Psoas muscle (tissue), 7 donors: ENCODE measurements at regions not wholly inside any gene's neighbourhood (a gene's known extent, or its start where the extent isn't known, plus 50 kb on each side); places are given as distances from the start of the nearest gene placed in this dataset.

ENCODE experiments used
- ATAC-seq, 4 donors: fragments of 200-7000 bp; cut with Tn5 transposase; one replicate each; pipeline ENCODE4 v1.9.1; 2020; ENCODE audit warnings: moderate library complexity in 3 of 4, mild to moderate bottlenecking in 2 of 4
- DNase-seq, 2 donors: peaks; one replicate each; pipeline ENCODE4 v3.0.0-alpha.2; 2020
- H3K27ac ChIP-seq: fragments of 200-600 bp; one replicate; pipeline ENCODE4 v1.8.0; 2022
- H3K27me3 ChIP-seq, 3 donors: fragments of 200-600 bp in 1 of 3; one replicate each; pipeline versions ENCODE4 v1.6.1 to v1.8.0; 2013 to 2022; ENCODE audit warnings: low read length in 2 of 3, mild to moderate bottlenecking in 2 of 3, moderate library complexity in 1 of 3; ENCODE audit not compliant: insufficient read depth in 3 of 3
- H3K36me3 ChIP-seq, 2 donors: fragments of 200-600 bp in 1 of 2; one replicate each; pipeline versions ENCODE4 v1.6.1 to v1.8.0; 2013 to 2022; ENCODE audit warnings: low read depth in 1 of 2, mild to moderate bottlenecking in 1 of 2, moderate library complexity in 1 of 2; ENCODE audit not compliant: insufficient read depth in 1 of 2
- H3K4me1 ChIP-seq: fragments of 200-600 bp; one replicate; pipeline ENCODE4 v1.8.0; 2022
- H3K4me3 ChIP-seq: fragments of 200-600 bp; one replicate; pipeline ENCODE4 v1.8.0; 2022; ENCODE audit warnings: mild to moderate bottlenecking
- H3K9me3 ChIP-seq: fragments of 200-600 bp; one replicate; pipeline ENCODE4 v1.8.0; 2022
- CTCF ChIP-seq: fragments of 200-600 bp; IDR thresholded peaks from one replicate; pipeline ENCODE4 v1.8.0; 2022; ENCODE audit warnings: antibody characterized with exemption
- WGBS, 3 donors: extraction: QIAGEN DNeasy Blood & Tissue Kit; methylation state at CpG; one replicate each; pipeline versions ENCODE4 v1.1.6 to v1.1.7; 2013; 5-methylcytosine and 5-hydroxymethylcytosine counted together
- intact Hi-C, 2 donors: fragments of 100-400 bp; cut with DNase I; formaldehyde crosslinking; loops; one replicate each; pipeline versions ENCODE4 v1.11.0 to v1.14.2; 2022
- donor health status: healthy with polysubstance abuse.
- donor health status: DM: no; HTN: no; CAD: no; lungs with moderate emphysema.
- donor health status: Bipolar disorder and iron deficiency.
- donor health status: healthy.
- donor health status: DM: yes; HTN: yes; CAD: no.
- donor health status: DM: no; HTN: no; CAD: no.
- donor health status: DM: yes; HTN: yes; CAD: no.

- Histone ChIP-seq H3K4me3 (no peak overlapping the region), H3K36me3 (no peaks in the 10 kb centered on the region), H3K27ac (no peak overlapping the region), H3K4me1 (no peaks in the 10 kb centered on the region), H3K9me3 (no peaks in the 10 kb centered on the region), H3K27me3 (peaks cover 0 to 2% (median 0%) of the 10 kb centered on the region in 3 donors)
- ATAC-seq (no peak), DNase-seq (no peak)
- intact Hi-C loops: no loop called here
- WGBS, 3 donors: 88 to 89% (median 89%) methylated on average over 1 of the region's 1 CpG
- no peak for TF ChIP-seq CTCF
Observed at GRCh38 chr18:51559902-51560287, 362.4 kb upstream of the MEX3C start.

DNA sequence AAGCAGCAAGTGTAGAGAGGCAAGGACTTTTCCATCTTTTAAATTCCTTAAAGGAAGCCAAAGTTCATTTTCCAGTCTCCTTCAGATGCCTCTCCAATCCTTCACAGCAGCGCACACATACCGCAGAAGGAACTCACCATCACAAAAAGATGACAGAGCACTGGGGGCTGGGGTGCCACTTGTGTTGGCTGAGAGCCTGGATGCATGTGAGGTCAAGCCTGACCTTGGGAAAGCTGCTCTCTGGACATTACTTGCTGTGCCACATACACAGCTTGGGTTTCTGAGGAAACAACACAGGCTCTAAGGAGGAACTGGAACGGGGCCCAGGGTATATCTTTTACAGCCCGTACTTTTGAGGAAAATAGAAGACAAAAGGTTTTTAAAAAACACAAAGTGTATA is 364.3 kb upstream of the MEX3C start:
- no peak for ATAC-seq
- Histone ChIP-seq H3K4me3 (no peak overlapping the region), H3K27ac (no peak overlapping the region), H3K9me3 (no peaks in the 10 kb centered on the region), H3K4me1 (no peaks in the 10 kb centered on the region), H3K27me3 (peaks cover 0 to 2% (median 0%) of the 10 kb centered on the region in 3 donors), H3K36me3 (no peaks in the 10 kb centered on the region)
- no peak for TF ChIP-seq CTCF
- WGBS, 3 donors: 38 to 60% (median 41%) methylated on average over 4 of the region's 4 CpGs
- no peak for DNase-seq
- intact Hi-C loops: no loop called here

- Histone ChIP-seq H3K27me3 (peaks cover 0 to 2% (median 0%) of the 10 kb centered on the region in 3 donors), H3K9me3 (no peaks in the 10 kb centered on the region), H3K27ac (no peak overlapping the region), H3K36me3 (no peaks in the 10 kb centered on the region), H3K4me3 (no peak overlapping the region), H3K4me1 (no peaks in the 10 kb centered on the region)
- DNase-seq (no peak), ATAC-seq (no peak)
- whole genome bisulfite sequencing, 3 donors: 73 to 82% (median 79%) methylated on average over 5 of the region's 5 CpGs
- intact Hi-C loops: no loop called here
- no peak for TF ChIP-seq CTCF
Observed at GRCh38 chr18:51562866-51563265, 365.4 kb upstream of the MEX3C start.

DNA sequence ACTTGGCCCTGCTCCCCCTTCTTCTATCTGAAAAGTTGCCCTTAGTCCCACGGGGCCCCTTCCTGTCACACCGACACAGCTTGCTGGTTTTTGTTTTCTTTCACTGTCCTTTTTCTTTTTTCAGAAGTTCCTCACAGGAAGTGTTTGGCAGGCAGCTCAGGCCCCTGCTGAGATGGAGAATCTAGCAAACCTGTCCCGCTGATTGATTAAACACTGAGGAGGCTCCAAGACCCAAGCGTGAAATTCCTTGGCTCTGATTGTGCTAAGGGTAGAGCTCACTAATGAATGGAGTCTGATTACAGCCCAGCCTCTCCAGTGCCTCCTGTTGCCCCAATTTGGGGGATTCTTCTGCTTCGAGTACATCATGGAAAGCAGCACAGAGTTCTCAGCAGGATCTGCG is 365.9 kb upstream of the MEX3C start:
- Histone ChIP-seq H3K27me3 (peaks cover 0 to 2% (median 0%) of the 10 kb centered on the region in 3 donors), H3K4me3 (no peak overlapping the region), H3K4me1 (no peaks in the 10 kb centered on the region), H3K9me3 (no peaks in the 10 kb centered on the region), H3K36me3 (no peaks in the 10 kb centered on the region), H3K27ac (no peak overlapping the region)
- 39 to 47% (median 42%) methylated on average over 6 of the region's 6 CpGs for WGBS, 3 donors
- DNase-seq: no peak
- TF ChIP-seq CTCF: no peak
- no peak for ATAC-seq
- intact Hi-C loops: no loop called here

DNA sequence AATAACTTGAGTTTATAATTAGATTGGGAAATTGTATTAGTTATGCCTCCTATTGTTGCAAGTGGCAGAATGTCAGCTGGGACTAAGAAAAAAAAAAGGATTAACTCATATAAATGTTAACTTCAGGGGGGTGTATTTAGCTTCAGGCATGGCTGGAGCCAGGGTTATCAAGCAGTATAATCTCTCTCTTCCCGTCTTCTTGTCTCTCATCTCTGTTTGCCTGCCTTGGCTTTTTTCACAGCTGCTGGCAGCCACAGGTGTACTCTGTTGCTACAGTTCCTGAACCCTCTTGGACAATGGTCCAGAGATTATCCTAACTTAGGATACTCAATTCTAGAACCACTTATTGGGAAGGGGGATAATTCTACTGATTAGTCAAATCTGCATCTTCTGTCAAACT is 370.7 kb upstream of the MEX3C start:
- no peaks in the 10 kb centered on the region for H3K27me3 ChIP-seq
- H3K9me3 ChIP-seq: no peaks in the 10 kb centered on the region
- H3K4me3 ChIP-seq: no peak overlapping the region
- intact Hi-C loops: no loop called here
- no peaks in the 10 kb centered on the region for H3K4me1 ChIP-seq
- DNase-seq (no peak), ATAC-seq (no peak)
- 41 to 67% (median 56%) methylated on average over 1 of the region's 1 CpG for WGBS, 3 donors
- no peak overlapping the region for H3K27ac ChIP-seq
- no peaks in the 10 kb centered on the region for H3K36me3 ChIP-seq
- TF ChIP-seq CTCF: no peak
